IMR-90 (cell line): ENCODE measurements at regions not wholly inside any gene's neighbourhood (a gene's known extent, or its start where the extent isn't known, plus 50 kb on each side); places are given as distances from the start of the nearest gene placed in this dataset.

Experiments used
- ATAC-seq: fragments of 200-7000 bp; cut with Tn5 transposase; 2 replicates; pipeline ENCODE4 v1.9.1; 2020; ENCODE audit warnings: low read depth, mild to moderate bottlenecking, moderate library complexity
- BruUV-seq: library from RNA; stranded (reverse); fragments of 400-500 nt; replicated peaks from 2 replicates; lab custom pipeline; 2021; lab: Mats Ljungman, UMichigan
- CTCF ChIA-PET: fragments of 300-600 bp; formaldehyde crosslinking; extraction: SDS; loops from one replicate; lab custom pipeline; 2021; ENCODE audit warnings: antibody characterized with exemption; lab: Yijun Ruan, JAX
- POLR2A ChIA-PET: fragments of 300-600 bp; sonication (Branson Sonifier 250); formaldehyde crosslinking; loops from one replicate; lab custom pipeline; 2022; ENCODE audit warnings: antibody characterized with exemption; ENCODE audit not compliant: unreplicated experiment; lab: Charles Lee
- DNase-seq: peaks from one replicate; pipeline ENCODE4 v3.0.0; 2013
- H2AFZ ChIP-seq: replicated peaks from 2 replicates; pipeline ENCODE3; 2013; ENCODE audit warnings: low read length, mild to moderate bottlenecking; ENCODE audit not compliant: poor library complexity
- H2AK5ac ChIP-seq: 2 replicates; pipeline ENCODE4 v1.6.1; 2013; ENCODE audit warnings: low read depth, low read length, inconsistent platforms
- H2AK9ac ChIP-seq: replicated peaks from 2 replicates; pipeline ENCODE3; 2013; ENCODE audit warnings: mild to moderate bottlenecking, low read depth, low read length, moderate library complexity; ENCODE audit not compliant: poor library complexity
- H2BK120ac ChIP-seq: 2 replicates; pipeline ENCODE4 v1.6.1; 2013; ENCODE audit warnings: low read depth, low read length, inconsistent platforms
- H2BK15ac ChIP-seq: 3 replicates; pipeline ENCODE4 v1.6.1; 2013; ENCODE audit warnings: low read depth, low read length, inconsistent platforms
- H2BK20ac ChIP-seq: 2 replicates; pipeline ENCODE4 v1.6.1; 2013; ENCODE audit warnings: low read depth, mild to moderate bottlenecking, inconsistent platforms, low read length, moderate library complexity
- H2BK5ac ChIP-seq: 2 replicates; pipeline ENCODE4 v1.6.1; 2013; ENCODE audit warnings: mild to moderate bottlenecking, low read depth, low read length, inconsistent platforms; ENCODE audit not compliant: poor library complexity, severe bottlenecking
- H3K14ac ChIP-seq: replicated peaks from 2 replicates; pipeline ENCODE4 v1.6.1; 2013; ENCODE audit warnings: low read depth, low read length, inconsistent platforms
- H3K18ac ChIP-seq: 2 replicates; pipeline ENCODE4 v1.6.1; 2013; ENCODE audit warnings: low read depth, low read length, control low read depth
- H3K23ac ChIP-seq: 2 replicates; pipeline ENCODE4 v1.6.1; 2013; ENCODE audit warnings: low read depth, low read length, inconsistent platforms
- H3K27ac ChIP-seq: 2 replicates; pipeline ENCODE4 v1.5.1; 2013; ENCODE audit warnings: mild to moderate bottlenecking, control low read depth, low read length; ENCODE audit not compliant: insufficient read depth
- H3K27me3 ChIP-seq: 2 replicates; pipeline ENCODE4 v1.6.1; 2013; ENCODE audit warnings: low read length; ENCODE audit not compliant: control insufficient read depth, insufficient read depth
- H3K36me3 ChIP-seq: 2 replicates; pipeline ENCODE4 v1.6.1; 2013; ENCODE audit warnings: low read length, mixed read lengths; ENCODE audit not compliant: control insufficient read depth, insufficient read depth
- H3K4ac ChIP-seq: 2 replicates; pipeline ENCODE4 v1.6.1; 2013; ENCODE audit warnings: low read depth, low read length, inconsistent platforms
- H3K4me1 ChIP-seq: 2 replicates; pipeline ENCODE4 v1.6.1; 2013; ENCODE audit warnings: low read length, mixed read lengths; ENCODE audit not compliant: control insufficient read depth, insufficient read depth
- H3K4me2 ChIP-seq: 2 replicates; pipeline ENCODE4 v1.6.1; 2013; ENCODE audit warnings: low read depth, mild to moderate bottlenecking, control low read depth, low read length, moderate library complexity
- H3K4me3 ChIP-seq: 2 replicates; pipeline ENCODE4 v1.5.1; 2013; ENCODE audit warnings: low read depth, mild to moderate bottlenecking, control low read depth, low read length, moderate library complexity; ENCODE audit not compliant: insufficient read depth
- H3K56ac ChIP-seq: 2 replicates; pipeline ENCODE4 v1.6.1; 2013; ENCODE audit warnings: low read length, inconsistent platforms; ENCODE audit not compliant: insufficient read depth; ENCODE audit errors: extremely low read depth
- H3K79me1 ChIP-seq, 2 experiments: 2 replicates each; pipeline ENCODE4 v1.6.1; 2013; ENCODE audit warnings: low read length in 2 of 2, inconsistent platforms in 1 of 2, low read depth in 1 of 2
- H3K9ac ChIP-seq: 2 replicates; pipeline ENCODE4 v1.6.1; 2013; ENCODE audit warnings: low read depth, low read length, control low read depth
- H3K9me1 ChIP-seq: 2 replicates; pipeline ENCODE4 v1.6.1; 2013; ENCODE audit warnings: low read length, inconsistent platforms; ENCODE audit not compliant: insufficient read depth
- H3K9me3 ChIP-seq: 2 replicates; pipeline ENCODE4 v1.6.1; 2013; ENCODE audit warnings: low read length; ENCODE audit not compliant: control insufficient read depth, insufficient read depth
- H4K20me1 ChIP-seq: 2 replicates; pipeline ENCODE4 v1.6.1; 2013; ENCODE audit warnings: low read length, inconsistent platforms; ENCODE audit not compliant: insufficient read depth
- H4K5ac ChIP-seq: 2 replicates; pipeline ENCODE4 v1.6.1; 2013; ENCODE audit warnings: mild to moderate bottlenecking, low read depth, low read length, control low read depth
- H4K8ac ChIP-seq, 2 experiments: 2 replicates each; pipeline ENCODE4 v1.6.1; 2013; ENCODE audit warnings: low read depth in 2 of 2, low read length in 2 of 2, control low read depth in 1 of 2, inconsistent platforms in 1 of 2
- H4K91ac ChIP-seq: 2 replicates; pipeline ENCODE4 v1.6.1; 2013; ENCODE audit warnings: low read depth, low read length, inconsistent platforms; ENCODE audit not compliant: insufficient read depth
- BHLHE40 ChIP-seq: fragments of 150-350 bp; IDR thresholded peaks from 2 replicates; pipeline ENCODE4 v1.6.1; 2016; ENCODE audit warnings: mild to moderate bottlenecking, low read depth, low read length
- CEBPB ChIP-seq: IDR thresholded peaks from 2 replicates; pipeline ENCODE4 v1.6.1; 2012; ENCODE audit warnings: low read depth, low read length, improper control_type of control experiment
- CHD1 ChIP-seq: IDR thresholded peaks from 2 replicates; pipeline ENCODE4 v1.6.1; 2012; ENCODE audit warnings: low read depth, low read length, improper control_type of control experiment
- FOS ChIP-seq: fragments of 150-350 bp; IDR thresholded peaks from 2 replicates; pipeline ENCODE4 v1.6.1; 2016; ENCODE audit warnings: low read depth, low read length
- MAFK ChIP-seq: IDR thresholded peaks from 2 replicates; pipeline ENCODE4 v1.6.1; 2012; ENCODE audit warnings: low read depth, low read length, improper control_type of control experiment
- MAZ ChIP-seq: IDR thresholded peaks from 2 replicates; pipeline ENCODE4 v1.6.1; 2012; ENCODE audit warnings: low read depth, mild to moderate bottlenecking, low read length, improper control_type of control experiment, moderate library complexity, borderline replicate concordance
- MXI1 ChIP-seq: IDR thresholded peaks from 2 replicates; pipeline ENCODE4 v1.6.1; 2012; ENCODE audit warnings: low read depth, mild to moderate bottlenecking, low read length, moderate library complexity, borderline replicate concordance
- NFE2L2 ChIP-seq: fragments of 150-350 bp; IDR thresholded peaks from 2 replicates; pipeline ENCODE4 v1.6.1; 2016; ENCODE audit warnings: low read depth, mild to moderate bottlenecking, low read length
- POLR2A ChIP-seq: IDR thresholded peaks from 2 replicates; pipeline ENCODE4 v1.6.1; 2012; ENCODE audit warnings: mild to moderate bottlenecking, low read depth, low read length
- RAD21 ChIP-seq: IDR thresholded peaks from 2 replicates; pipeline ENCODE4 v1.6.1; 2012; ENCODE audit warnings: low read length, improper control_type of control experiment
- RCOR1 ChIP-seq: IDR thresholded peaks from 2 replicates; pipeline ENCODE4 v1.6.1; 2012; ENCODE audit warnings: mild to moderate bottlenecking, low read length, improper control_type of control experiment; ENCODE audit not compliant: insufficient replicate concordance
- RFX5 ChIP-seq: IDR thresholded peaks from 2 replicates; pipeline ENCODE4 v1.8.0; 2012; ENCODE audit warnings: low read depth, mild to moderate bottlenecking, low read length, moderate library complexity
- SMC3 ChIP-seq: fragments of 150-350 bp; IDR thresholded peaks from 2 replicates; pipeline ENCODE4 v1.6.1; 2016; ENCODE audit warnings: low read depth, mild to moderate bottlenecking, antibody characterized with exemption, low read length, moderate library complexity
- WGBS, 2 experiments: methylation state at CpG; one replicate each; pipeline versions ENCODE4 v1.1.5 to v1.1.7; 2013; ENCODE audit warnings: missing lambda C conversion rate in 2 of 2; ENCODE audit not compliant: insufficient read length in 1 of 2; ENCODE audit errors: extremely low coverage in 2 of 2; 5-methylcytosine and 5-hydroxymethylcytosine counted together
- dilution Hi-C: fragments of 300-500 bp; cut with HindIII; formaldehyde crosslinking; loops from one replicate; pipeline ENCODE4 v1.14.3; 2018; ENCODE audit warnings: low sequenced_read_pairs; ENCODE audit not compliant: unreplicated experiment
- in situ Hi-C: fragments of 300-500 bp; cut with MboI; formaldehyde crosslinking; loops from 3 replicates; pipeline ENCODE4 v1.14.3; 2019; ENCODE audit warnings: low sequenced_read_pairs, inconsistent platforms, mixed read lengths
- intact Hi-C: fragments of 100-400 bp; cut with micrococcal nuclease; formaldehyde crosslinking; loops from 2 replicates; pipeline ENCODE4 v1.10.0; 2022
- TF ChIP-seq, protein P1 (sequence below): fragments of 150-350 bp; IDR thresholded peaks from 2 replicates; pipeline ENCODE4 v1.6.1; 2017; ENCODE audit warnings: mild to moderate bottlenecking, antibody characterized with exemption, low read length, low read depth
- TF ChIP-seq, protein P2 (sequence below): conservative IDR thresholded peaks from 2 replicates; pipeline ENCODE4 v1.5.1; 2012; ENCODE audit warnings: mild to moderate bottlenecking, low read depth, low read length, improper control_type of control experiment
- TF ChIP-seq, protein P3 (sequence below): fragments of 150-350 bp; IDR thresholded peaks from 2 replicates; pipeline ENCODE4 v1.6.1; 2016; ENCODE audit warnings: low read depth, mild to moderate bottlenecking, low read length, moderate library complexity, borderline replicate concordance

DNA sequence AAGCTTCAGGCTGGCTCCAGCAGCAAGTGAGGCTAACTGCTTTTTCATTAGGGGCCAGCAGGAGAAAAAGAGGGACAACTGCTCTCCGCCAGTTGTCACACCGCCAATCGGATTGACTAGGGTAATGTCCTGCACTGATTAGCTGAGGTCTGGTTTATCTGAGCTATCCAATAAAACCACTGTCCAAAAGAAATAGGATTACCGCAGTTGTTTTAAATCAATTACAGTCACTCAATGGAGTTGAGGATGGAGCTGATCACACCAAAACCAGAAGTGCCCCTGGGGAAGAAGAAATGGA, 351.4 kb upstream of the NPVF start:
- H2BK120ac ChIP-seq = no peak overlapping the region
- no peak overlapping the region for H2AK5ac ChIP-seq
- no peaks in the 10 kb centered on the region for H3K9me3 ChIP-seq
- WGBS, 2 experiments = no CpG with 5 or more reads among the region's 4 CpGs
- H4K5ac ChIP-seq = no peak overlapping the region
- H3K27me3 ChIP-seq = no peaks in the 10 kb centered on the region
- no peak overlapping the region for H3K4me2 ChIP-seq
- no peak overlapping the region for H2BK20ac ChIP-seq
- no peak overlapping the region for H4K91ac ChIP-seq
- H4K20me1 ChIP-seq = no peaks in the 10 kb centered on the region
- ATAC-seq (no peak), DNase-seq (no peak)
- dilution Hi-C loops (no loop called here), intact Hi-C loops (no loop called here), in situ Hi-C loops (no loop called here)
- H3K56ac ChIP-seq = no peak overlapping the region
- H3K9me1 ChIP-seq = no peaks in the 10 kb centered on the region
- H3K23ac ChIP-seq = no peak overlapping the region
- H3K36me3 ChIP-seq = no peaks in the 10 kb centered on the region
- CTCF ChIA-PET = interaction anchor here (0.8 to 0.9 kb wide), 2 partner anchors 14 to 762 kb away, joined by 3 to 4 read pairs; no protein-coding TSS in a partner anchor
- H3K79me1 ChIP-seq = no peaks in the 10 kb centered on the region
- no peak overlapping the region for H2AFZ ChIP-seq
- H3K4me1 ChIP-seq = no peaks in the 10 kb centered on the region
- H2BK15ac ChIP-seq = no peak overlapping the region
- H3K4ac ChIP-seq = no peak overlapping the region
- POLR2A ChIA-PET = no interaction called here
- H3K4me3 ChIP-seq = no peak overlapping the region
- no peak overlapping the region for H3K27ac ChIP-seq
- no TSS peak for BruUV-seq
- TF ChIP-seq, protein P1, sequence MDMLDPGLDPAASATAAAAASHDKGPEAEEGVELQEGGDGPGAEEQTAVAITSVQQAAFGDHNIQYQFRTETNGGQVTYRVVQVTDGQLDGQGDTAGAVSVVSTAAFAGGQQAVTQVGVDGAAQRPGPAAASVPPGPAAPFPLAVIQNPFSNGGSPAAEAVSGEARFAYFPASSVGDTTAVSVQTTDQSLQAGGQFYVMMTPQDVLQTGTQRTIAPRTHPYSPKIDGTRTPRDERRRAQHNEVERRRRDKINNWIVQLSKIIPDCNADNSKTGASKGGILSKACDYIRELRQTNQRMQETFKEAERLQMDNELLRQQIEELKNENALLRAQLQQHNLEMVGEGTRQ = no peak
- TF ChIP-seq RCOR1 (no peak), MAZ (no peak), MAFK (no peak), CEBPB (no peak), RFX5 (no peak), POLR2A (no peak), RAD21 (no peak), FOS (no peak), NFE2L2 (no peak), SMC3 (no peak), BHLHE40 (no peak), CHD1 (no peak), MXI1 (no peak)
- TF ChIP-seq, protein P2, sequence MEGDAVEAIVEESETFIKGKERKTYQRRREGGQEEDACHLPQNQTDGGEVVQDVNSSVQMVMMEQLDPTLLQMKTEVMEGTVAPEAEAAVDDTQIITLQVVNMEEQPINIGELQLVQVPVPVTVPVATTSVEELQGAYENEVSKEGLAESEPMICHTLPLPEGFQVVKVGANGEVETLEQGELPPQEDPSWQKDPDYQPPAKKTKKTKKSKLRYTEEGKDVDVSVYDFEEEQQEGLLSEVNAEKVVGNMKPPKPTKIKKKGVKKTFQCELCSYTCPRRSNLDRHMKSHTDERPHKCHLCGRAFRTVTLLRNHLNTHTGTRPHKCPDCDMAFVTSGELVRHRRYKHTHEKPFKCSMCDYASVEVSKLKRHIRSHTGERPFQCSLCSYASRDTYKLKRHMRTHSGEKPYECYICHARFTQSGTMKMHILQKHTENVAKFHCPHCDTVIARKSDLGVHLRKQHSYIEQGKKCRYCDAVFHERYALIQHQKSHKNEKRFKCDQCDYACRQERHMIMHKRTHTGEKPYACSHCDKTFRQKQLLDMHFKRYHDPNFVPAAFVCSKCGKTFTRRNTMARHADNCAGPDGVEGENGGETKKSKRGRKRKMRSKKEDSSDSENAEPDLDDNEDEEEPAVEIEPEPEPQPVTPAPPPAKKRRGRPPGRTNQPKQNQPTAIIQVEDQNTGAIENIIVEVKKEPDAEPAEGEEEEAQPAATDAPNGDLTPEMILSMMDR = no peak
- TF ChIP-seq, protein P3, sequence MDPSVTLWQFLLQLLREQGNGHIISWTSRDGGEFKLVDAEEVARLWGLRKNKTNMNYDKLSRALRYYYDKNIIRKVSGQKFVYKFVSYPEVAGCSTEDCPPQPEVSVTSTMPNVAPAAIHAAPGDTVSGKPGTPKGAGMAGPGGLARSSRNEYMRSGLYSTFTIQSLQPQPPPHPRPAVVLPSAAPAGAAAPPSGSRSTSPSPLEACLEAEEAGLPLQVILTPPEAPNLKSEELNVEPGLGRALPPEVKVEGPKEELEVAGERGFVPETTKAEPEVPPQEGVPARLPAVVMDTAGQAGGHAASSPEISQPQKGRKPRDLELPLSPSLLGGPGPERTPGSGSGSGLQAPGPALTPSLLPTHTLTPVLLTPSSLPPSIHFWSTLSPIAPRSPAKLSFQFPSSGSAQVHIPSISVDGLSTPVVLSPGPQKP = no peak
- no peak overlapping the region for H4K8ac ChIP-seq
- H3K14ac ChIP-seq = no peak overlapping the region
- no peak overlapping the region for H3K18ac ChIP-seq
- no peak overlapping the region for H2BK5ac ChIP-seq
- H2AK9ac ChIP-seq = no peak overlapping the region
- no peak overlapping the region for H3K9ac ChIP-seq
